ENCODE measurements at regions not wholly inside any gene's neighbourhood (a gene's known extent, or its start where the extent isn't known, plus 50 kb on each side); places are given as distances from the start of the nearest gene placed in this dataset.
"Not testable (repeated sequence)": the region's sequence is repeated elsewhere in the genome, so short reads cannot be mapped to it uniquely, and the experiment has no call there.

GRCh38 chr2:221997683-221998082 is 301.1 kb downstream of the PAX3 start:
- no peak for DNase-seq

GRCh38 chr2:221997100-221997499 is 301.7 kb downstream of the PAX3 start:
- DNase-seq = no peak

GRCh38 chr2:221994926-221995325 is 303.9 kb downstream of the PAX3 start:
- no peak for DNase-seq

- DNase-seq = not testable (repeated sequence)
These were observed 314.4 kb downstream of the PAX3 start for GRCh38 chr2:221984376-221984775.

GRCh38 chr2:221981912-221982470 is 316.8 kb downstream of the PAX3 start:
- no peak for DNase-seq

GRCh38 chr2:221975151-221975550 is 323.6 kb downstream of the PAX3 start:
- DNase-seq = no peak

- no peak for DNase-seq
These were observed 324.9 kb downstream of the PAX3 start for GRCh38 chr2:221973902-221974301.

- DNase-seq = no peak
These were observed 325.3 kb downstream of the PAX3 start for GRCh38 chr2:221973502-221973901.

GRCh38 chr2:221972813-221973478 is 325.9 kb downstream of the PAX3 start:
- DNase-seq = no peak

- no peak for DNase-seq
These were observed 328.4 kb downstream of the PAX3 start for GRCh38 chr2:221970389-221970788.

- no peak for DNase-seq
These were observed 329.0 kb downstream of the PAX3 start for GRCh38 chr2:221969830-221970144.

GRCh38 chr2:221969087-221969829 is 329.5 kb downstream of the PAX3 start:
- no peak for DNase-seq

GRCh38 chr2:221962186-221962585 is 336.6 kb downstream of the PAX3 start:
- DNase-seq = no peak

GRCh38 chr2:221961561-221961960 is 337.2 kb downstream of the PAX3 start:
- DNase-seq = no peak

GRCh38 chr2:221958224-221958623 is 340.6 kb downstream of the PAX3 start:
- no peak for DNase-seq

- DNase-seq = no peak
These were observed 350.7 kb downstream of the PAX3 start for GRCh38 chr2:221948076-221948475.

GRCh38 chr2:221944452-221944851 is 354.3 kb downstream of the PAX3 start:
- DNase-seq = not testable (repeated sequence)

GRCh38 chr2:221943076-221943810 is 355.6 kb downstream of the PAX3 start:
- no peak for DNase-seq

- no peak for DNase-seq
These were observed 359.3 kb upstream of the EPHA4 start for GRCh38 chr2:221931251-221931991.

- DNase-seq = no peak
These were observed 357.2 kb upstream of the EPHA4 start for GRCh38 chr2:221929259-221929658.

- DNase-seq = no peak
These were observed 354.2 kb upstream of the EPHA4 start for GRCh38 chr2:221926327-221926726.

GRCh38 chr2:221924576-221924975 is 352.5 kb upstream of the EPHA4 start:
- no peak for DNase-seq

- DNase-seq = no peak
These were observed 343.8 kb upstream of the EPHA4 start for GRCh38 chr2:221915926-221916325.
